Esophagus squamous epithelium (tissue), 4 donors: ENCODE measurements at regions not wholly inside any gene's neighbourhood (a gene's known extent, or its start where the extent isn't known, plus 50 kb on each side); places are given as distances from the start of the nearest gene placed in this dataset.

Source experiments
- CTCF ChIP-seq, 6 experiments: fragments of 450-650 bp in 4 of 6; fragments of 200-600 bp in 2 of 6; sonication (generic) in 2 of 6; IDR thresholded peaks; one replicate each; pipeline ENCODE4 v1.5.1; 2016 to 2019; ENCODE audit warnings: antibody characterized with exemption in 6 of 6, mild to moderate bottlenecking in 4 of 6, moderate library complexity in 4 of 6
- POLR2A ChIP-seq, 4 donors: fragments of 450-650 bp; IDR thresholded peaks; one replicate each; pipeline ENCODE4 v1.6.1; 2017; ENCODE audit warnings: antibody characterized with exemption in 4 of 4, mild to moderate bottlenecking in 4 of 4, moderate library complexity in 3 of 4

DNA sequence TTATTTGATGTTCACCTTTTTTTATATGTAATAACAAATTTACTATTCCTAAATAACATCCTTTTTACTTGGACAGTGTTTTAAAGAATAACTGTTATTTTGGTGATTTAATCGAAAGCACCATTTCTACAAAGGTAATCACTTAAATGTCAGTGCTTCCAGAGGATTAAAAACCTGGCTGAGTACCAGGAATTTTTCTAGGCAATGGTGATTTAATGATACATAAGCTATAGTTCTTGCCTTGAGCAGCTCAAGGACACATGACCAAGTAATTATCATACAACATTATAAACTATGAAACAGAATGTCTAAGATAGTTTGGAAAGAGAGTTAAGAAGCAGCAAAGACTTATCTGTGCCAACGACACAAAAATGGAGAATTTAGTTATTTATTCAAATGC is 1291.9 kb upstream of the TENM3 start:
- TF ChIP-seq CTCF (IDR thresholded peaks at IDR 0.05) (no peak), POLR2A (IDR thresholded peaks at IDR 0.05) (no peak)
